T-cell (primary cell): ENCODE measurements at regions not wholly inside any gene's neighbourhood (a gene's known extent, or its start where the extent isn't known, plus 50 kb on each side); places are given as distances from the start of the nearest gene placed in this dataset.
A peak's percentile ranks its signal among the peaks of the same experiment; 100 is the strongest.

ENCODE experiments used
- ATAC-seq, 4 experiments: fragments of 200-7000 bp in 3 of 4; fragments of 150-1000 bp in 1 of 4; cut with Tn5 transposase; replicated peaks in 1 of 4; 1 replicate in 3 of 4; 2 replicates in 1 of 4; pipeline ENCODE4 v1.10.0; 2021; ENCODE audit warnings: moderate library complexity in 3 of 4, mild to moderate bottlenecking in 2 of 4, moderate number of reproducible peaks in 1 of 4
- CTCF ChIA-PET, 2 donors: fragments of 300-600 bp; sonication (Branson Sonifier 250); formaldehyde crosslinking; loops; one replicate each; lab custom pipeline; 2022; ENCODE audit warnings: antibody characterized with exemption in 2 of 2; lab: Charles Lee
- POLR2A ChIA-PET, 2 donors: fragments of 300-600 bp; sonication (Branson Sonifier 250); formaldehyde crosslinking; loops; one replicate each; lab custom pipeline; 2022; ENCODE audit warnings: antibody characterized with exemption in 2 of 2; lab: Charles Lee
- DNase-seq, 35 experiments: peaks; one replicate each; pipeline versions ENCODE4 v3.0.0 to v3.0.0-alpha.2; 2013 to 2023
- H3K27ac ChIP-seq: one replicate; pipeline ENCODE4 v1.5.1; 2013; ENCODE audit warnings: low read length
- H3K27me3 ChIP-seq, 2 experiments: replicated peaks in 1 of 2; 1 replicate in 1 of 2; 2 replicates in 1 of 2; pipeline versions ENCODE4 v1.6.1 to v1.7.0; 2013; ENCODE audit warnings: low read length in 1 of 2, mixed read lengths in 1 of 2; ENCODE audit not compliant: control insufficient read depth in 2 of 2, insufficient read depth in 2 of 2; ENCODE audit errors: extremely low read depth in 1 of 2
- H3K36me3 ChIP-seq, 2 donors: 1 replicate in 1 of 2; 2 replicates in 1 of 2; pipeline versions ENCODE4 v1.6.1 to v1.7.0; 2013; ENCODE audit warnings: low read length in 1 of 2; ENCODE audit not compliant: control insufficient read depth in 2 of 2, insufficient read depth in 1 of 2; ENCODE audit errors: extremely low read depth in 1 of 2
- H3K4me1 ChIP-seq, 2 experiments: 1 replicate in 1 of 2; 2 replicates in 1 of 2; pipeline versions ENCODE4 v1.6.1 to v1.7.0; 2013; ENCODE audit warnings: low read length in 2 of 2, mixed read lengths in 1 of 2; ENCODE audit not compliant: insufficient read depth in 2 of 2, control insufficient read depth in 1 of 2; ENCODE audit errors: extremely low read depth in 1 of 2
- H3K4me3 ChIP-seq, 2 donors: 1 replicate in 1 of 2; 2 replicates in 1 of 2; pipeline versions ENCODE4 v1.5.1 to v1.7.0; 2013; ENCODE audit warnings: mild to moderate bottlenecking in 2 of 2, low read length in 1 of 2, moderate library complexity in 1 of 2; ENCODE audit not compliant: control insufficient read depth in 1 of 2; ENCODE audit errors: extremely low read depth in 1 of 2
- H3K9me3 ChIP-seq: 2 replicates; pipeline ENCODE4 v1.7.0; 2013
- H3K27ac Mint-ChIP-seq, 2 donors: one replicate each; pipeline ENCODE4 v1.8.0; 2020 to 2021; ENCODE audit warnings: mild to moderate bottlenecking in 2 of 2, mixed read lengths in 2 of 2
- H3K27me3 Mint-ChIP-seq, 2 donors: one replicate each; pipeline ENCODE4 v1.8.0; 2021 to 2022; ENCODE audit warnings: mixed read lengths in 2 of 2
- H3K36me3 Mint-ChIP-seq: one replicate; pipeline ENCODE4 v1.8.0; 2021; ENCODE audit warnings: mixed read lengths
- H3K4me1 Mint-ChIP-seq, 3 donors: one replicate each; pipeline ENCODE4 v1.8.0; 2020 to 2022; ENCODE audit warnings: mixed read lengths in 3 of 3, mild to moderate bottlenecking in 1 of 3
- H3K4me3 Mint-ChIP-seq, 3 donors: one replicate each; pipeline ENCODE4 v1.8.0; 2020 to 2022; ENCODE audit warnings: mild to moderate bottlenecking in 3 of 3, mixed read lengths in 3 of 3, moderate library complexity in 3 of 3
- H3K9me3 Mint-ChIP-seq, 3 donors: one replicate each; pipeline ENCODE4 v1.8.0; 2020 to 2022; ENCODE audit warnings: mixed read lengths in 3 of 3
- WGBS: methylation state at CpG from one replicate; pipeline ENCODE4 v1.1.5; 2013; ENCODE audit warnings: missing lambda C conversion rate; ENCODE audit not compliant: insufficient coverage; 5-methylcytosine and 5-hydroxymethylcytosine counted together

DNA sequence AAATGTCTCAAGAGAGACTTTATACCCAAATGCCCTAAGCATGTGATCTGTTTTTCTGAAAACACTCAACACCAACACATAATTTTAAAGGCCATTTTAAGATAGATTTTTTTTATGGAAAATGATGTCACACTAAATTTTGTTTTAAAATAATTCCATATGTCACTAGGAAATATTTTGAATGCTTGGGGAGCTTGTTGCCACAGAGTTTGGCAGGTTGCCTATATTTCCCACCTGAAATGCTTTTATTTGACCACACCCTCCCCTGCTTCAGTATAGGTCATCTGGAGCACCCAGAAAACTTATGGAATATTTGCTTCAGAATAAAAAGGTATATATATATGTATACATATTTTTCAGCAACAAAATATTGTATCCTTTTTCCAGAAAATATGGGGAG lies 180.0 kb upstream of the ANK3 start:
- CTCF ChIA-PET, result no interaction called here
- no peak overlapping the region for H3K4me3 Mint-ChIP-seq

DNA sequence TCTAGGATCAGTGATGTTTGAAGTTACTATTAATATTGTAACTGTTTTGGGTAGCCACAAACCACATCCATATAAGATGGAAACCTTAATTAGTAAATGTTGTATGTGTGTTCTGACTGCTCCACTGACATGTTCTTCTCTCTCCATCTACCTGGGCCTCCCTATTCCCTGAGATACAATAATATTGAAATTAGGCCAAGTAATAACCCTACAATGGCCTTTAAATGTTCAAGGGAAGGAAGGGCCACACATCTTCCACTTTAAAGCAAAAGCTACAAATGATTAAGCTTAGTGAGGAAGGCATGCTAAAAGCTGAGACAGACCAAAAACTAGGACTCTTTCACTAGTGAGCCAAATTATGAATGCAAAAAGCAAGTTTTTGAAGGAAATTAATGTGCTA lies 176.4 kb upstream of the ANK3 start:
- Histone ChIP-seq H3K4me1 (no peaks in the 10 kb centered on the region), H3K27me3 (no peaks in the 10 kb centered on the region), H3K9me3 (no peaks in the 10 kb centered on the region), H3K27ac (no peak overlapping the region), H3K4me3 (no peak overlapping the region), H3K36me3 (no peaks in the 10 kb centered on the region)
- Mint-ChIP-seq H3K36me3 (peaks cover 22% of the 10 kb centered on the region), H3K27ac (no peak overlapping the region), H3K4me1 (peaks cover 18 to 30% (median 26%) of the 10 kb centered on the region in 3 donors), H3K4me3 (no peak overlapping the region), H3K9me3 (peaks cover 8 to 11% (median 8%) of the 10 kb centered on the region in 3 donors), H3K27me3 (no peaks in the 10 kb centered on the region)
- POLR2A ChIA-PET, result interaction anchor here in 1 of 2 donors (0.6 kb wide), 1 partner anchor 1135 kb away, joined by 3 read pairs; no protein-coding TSS in a partner anchor
- no peak for ATAC-seq
- no peak for DNase-seq
- CTCF ChIA-PET, result no interaction called here

More for the DNA sequence above, 180.0 kb upstream of the ANK3 start:
- H3K4me1 Mint-ChIP-seq, result peaks cover 42 to 48% (median 47%) of the 10 kb centered on the region in 3 donors
- no peaks in the 10 kb centered on the region for H3K9me3 ChIP-seq
- H3K27ac Mint-ChIP-seq, result no peak overlapping the region
- H3K4me3 ChIP-seq, result no peak overlapping the region
- H3K36me3 Mint-ChIP-seq, result peaks cover 22% of the 10 kb centered on the region
- POLR2A ChIA-PET, result no interaction called here
- DNase-seq (no peak), ATAC-seq (no peak)
- no peaks in the 10 kb centered on the region for H3K27me3 ChIP-seq
- no peak overlapping the region for H3K27ac ChIP-seq
- H3K4me1 ChIP-seq, result peaks cover 0 to 2% of the 10 kb centered on the region in 2 experiments
- H3K27me3 Mint-ChIP-seq, result peaks cover 0 to 1% of the 10 kb centered on the region in 2 donors
- peaks cover 8 to 11% (median 8%) of the 10 kb centered on the region in 3 donors for H3K9me3 Mint-ChIP-seq
- no peaks in the 10 kb centered on the region for H3K36me3 ChIP-seq

DNA sequence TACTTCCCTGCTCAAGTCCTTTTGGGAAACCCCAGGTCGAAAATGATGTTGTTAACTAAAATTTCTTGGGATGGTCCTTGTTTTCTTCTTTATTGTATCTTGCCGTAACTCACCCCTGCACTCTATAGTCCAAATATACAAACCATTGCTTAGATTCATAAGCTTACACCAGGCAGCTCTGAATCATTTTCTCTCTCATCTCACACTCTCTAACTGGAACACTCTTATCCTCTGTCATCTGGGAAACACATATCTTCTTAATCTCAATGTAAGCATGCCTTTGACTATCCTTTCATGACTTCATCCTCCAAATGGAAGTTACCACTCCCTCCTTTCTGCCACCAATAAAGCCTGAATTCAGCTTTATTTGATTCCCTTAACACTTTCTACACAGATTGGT lies 175.8 kb upstream of the ANK3 start:
- Histone ChIP-seq H3K9me3 (no peaks in the 10 kb centered on the region), H3K36me3 (no peaks in the 10 kb centered on the region), H3K4me3 (no peak overlapping the region), H3K4me1 (no peaks in the 10 kb centered on the region), H3K27ac (no peak overlapping the region), H3K27me3 (no peaks in the 10 kb centered on the region)
- H3K4me1 Mint-ChIP-seq, result peaks cover 16 to 29% (median 23%) of the 10 kb centered on the region in 3 donors
- POLR2A ChIA-PET, result no interaction called here
- CTCF ChIA-PET, result no interaction called here
- H3K27me3 Mint-ChIP-seq, result no peaks in the 10 kb centered on the region
- no peak for ATAC-seq
- H3K9me3 Mint-ChIP-seq, result peaks cover 8 to 11% (median 8%) of the 10 kb centered on the region in 3 donors
- DNase-seq, result no peak
- H3K27ac Mint-ChIP-seq, result no peak overlapping the region
- 100% methylated on average over 1 of the region's 2 CpGs for WGBS
- H3K4me3 Mint-ChIP-seq, result no peak overlapping the region
- H3K36me3 Mint-ChIP-seq, result peaks cover 21% of the 10 kb centered on the region

DNA sequence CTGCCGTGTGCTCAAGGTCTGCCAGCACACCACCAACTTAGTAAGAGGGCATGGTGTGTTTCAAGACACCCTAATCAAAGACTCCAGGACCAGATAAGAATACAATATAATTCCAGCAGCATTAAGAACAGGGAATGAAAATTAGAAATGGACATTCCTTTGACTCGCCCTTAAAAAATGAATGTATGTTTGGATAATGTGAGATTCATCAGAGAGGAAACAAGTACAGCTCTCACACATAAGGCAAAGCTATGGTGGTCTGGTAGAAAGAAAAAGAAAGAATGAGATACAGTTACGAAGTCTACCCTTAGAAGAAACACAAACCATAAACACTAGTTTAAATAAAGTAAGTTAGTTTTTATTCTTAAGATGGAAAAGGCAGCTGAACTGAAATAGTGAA lies 174.8 kb upstream of the ANK3 start:
- no peak overlapping the region for H3K4me3 Mint-ChIP-seq
- H3K27me3 ChIP-seq, result no peaks in the 10 kb centered on the region
- H3K4me1 Mint-ChIP-seq, result peaks cover 14 to 27% (median 21%) of the 10 kb centered on the region in 3 donors
- ATAC-seq (no peak), DNase-seq (no peak)
- CTCF ChIA-PET, result no interaction called here
- no peaks in the 10 kb centered on the region for H3K36me3 ChIP-seq
- H3K4me1 ChIP-seq, result no peaks in the 10 kb centered on the region
- POLR2A ChIA-PET, result no interaction called here
- no peaks in the 10 kb centered on the region for H3K9me3 ChIP-seq
- no peaks in the 10 kb centered on the region for H3K27me3 Mint-ChIP-seq
- no peak overlapping the region for H3K27ac Mint-ChIP-seq
- no peak overlapping the region for H3K27ac ChIP-seq
- peaks cover 2 to 11% (median 8%) of the 10 kb centered on the region in 3 donors for H3K9me3 Mint-ChIP-seq
- H3K4me3 ChIP-seq, result no peak overlapping the region
- peaks cover 16% of the 10 kb centered on the region for H3K36me3 Mint-ChIP-seq
- no CpG with 5 or more reads among the region's 3 CpGs for WGBS

DNA sequence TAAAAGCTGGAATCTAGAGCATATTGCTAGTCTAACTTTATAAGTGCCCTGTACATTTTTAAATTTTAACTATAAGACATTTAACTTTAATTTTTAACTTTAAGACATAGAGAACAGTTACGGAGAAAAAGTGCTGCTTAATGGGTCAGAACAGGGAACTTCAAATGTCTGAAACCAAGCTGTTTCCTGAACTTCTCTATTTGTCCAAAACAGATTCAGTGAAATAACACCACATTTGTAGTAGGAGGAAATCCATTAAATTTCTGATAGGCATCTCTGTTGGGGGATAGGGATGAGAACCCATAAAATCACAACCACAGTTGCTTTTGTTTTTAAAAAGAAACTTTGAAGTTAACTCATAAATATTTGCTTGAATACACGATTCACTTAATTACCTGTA lies 170.8 kb upstream of the ANK3 start:
- H3K27ac ChIP-seq, result no peak overlapping the region
- H3K4me3 Mint-ChIP-seq, result no peak overlapping the region
- CTCF ChIA-PET, result no interaction called here
- no peaks in the 10 kb centered on the region for H3K27me3 ChIP-seq
- H3K4me1 Mint-ChIP-seq, result peaks cover 3 to 15% (median 8%) of the 10 kb centered on the region in 3 donors
- ATAC-seq (no peak), DNase-seq (no peak)
- H3K4me1 ChIP-seq, result no peaks in the 10 kb centered on the region
- H3K4me3 ChIP-seq, result no peak overlapping the region
- H3K9me3 Mint-ChIP-seq, result no peaks in the 10 kb centered on the region
- no peaks in the 10 kb centered on the region for H3K36me3 ChIP-seq
- no peaks in the 10 kb centered on the region for H3K27me3 Mint-ChIP-seq
- peaks cover 5% of the 10 kb centered on the region for H3K36me3 Mint-ChIP-seq
- WGBS, result no CpG with 5 or more reads among the region's 2 CpGs
- no peaks in the 10 kb centered on the region for H3K9me3 ChIP-seq
- H3K27ac Mint-ChIP-seq, result no peak overlapping the region
- POLR2A ChIA-PET, result no interaction called here

DNA sequence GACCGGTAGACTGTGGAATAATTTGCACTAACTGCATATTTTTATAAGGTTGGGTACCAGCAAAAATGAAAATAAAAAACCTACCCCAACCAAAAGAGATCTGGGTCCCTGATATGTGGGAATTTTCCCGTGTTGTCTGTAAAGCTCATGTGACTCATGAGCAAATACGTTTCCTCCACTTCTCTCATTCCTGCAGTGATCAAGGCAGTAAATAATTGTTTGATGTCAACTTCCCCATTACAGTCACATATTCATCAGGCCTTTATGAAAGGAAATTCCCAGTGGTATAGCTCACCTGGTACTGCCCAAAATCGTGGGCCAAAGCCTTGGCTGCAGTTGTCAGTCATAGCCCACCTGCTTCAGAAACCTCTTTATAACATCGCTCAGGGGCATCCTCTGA lies 166.0 kb upstream of the ANK3 start:
- Histone ChIP-seq H3K9me3 (no peaks in the 10 kb centered on the region), H3K27ac (no peak overlapping the region), H3K4me3 (no peak overlapping the region), H3K27me3 (no peaks in the 10 kb centered on the region), H3K36me3 (no peaks in the 10 kb centered on the region), H3K4me1 (no peaks in the 10 kb centered on the region)
- Mint-ChIP-seq H3K27ac (no peak overlapping the region), H3K4me1 (peaks cover 0 to 6% (median 0%) of the 10 kb centered on the region in 3 donors), H3K9me3 (peaks cover 0 to 5% (median 0%) of the 10 kb centered on the region in 3 donors), H3K27me3 (no peaks in the 10 kb centered on the region), H3K36me3 (peaks cover 15% of the 10 kb centered on the region), H3K4me3 (no peak overlapping the region)
- ATAC-seq (no peak), DNase-seq (no peak)
- POLR2A ChIA-PET, result no interaction called here
- 0% methylated on average over 1 of the region's 5 CpGs for WGBS
- CTCF ChIA-PET, result interaction anchor here in 1 of 2 donors (0.6 kb wide), 1 partner anchor 394 kb away, joined by 5 read pairs; no protein-coding TSS in a partner anchor

DNA sequence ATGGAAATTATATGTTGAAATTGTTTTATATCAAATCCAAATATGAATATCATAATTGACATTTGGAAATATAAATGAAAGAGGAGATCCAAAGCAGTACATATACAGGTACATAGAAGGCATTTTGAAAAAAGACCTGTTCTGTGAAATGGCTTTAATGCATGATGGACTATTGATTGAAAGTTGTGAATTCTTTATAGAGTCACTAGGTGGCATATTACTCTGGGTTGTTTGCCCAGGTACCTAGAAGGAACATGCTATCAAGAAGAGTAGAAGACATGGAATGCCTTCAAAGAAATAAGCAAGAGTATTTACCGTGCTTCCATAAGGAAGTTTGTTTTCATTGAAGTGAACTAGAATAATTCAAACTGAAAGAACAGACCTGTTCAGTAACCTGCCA lies 160.0 kb upstream of the ANK3 start:
- ATAC-seq (no peak), DNase-seq (peak in 1 of 35 experiments; percentile 28)
- Mint-ChIP-seq H3K4me3 (no peak overlapping the region), H3K36me3 (peaks cover 8% of the 10 kb centered on the region), H3K27ac (no peak overlapping the region), H3K4me1 (peaks cover 0 to 2% (median 1%) of the 10 kb centered on the region in 3 donors), H3K9me3 (peaks cover 0 to 5% (median 0%) of the 10 kb centered on the region in 3 donors), H3K27me3 (no peaks in the 10 kb centered on the region)
- no CpG with 5 or more reads among the region's 1 CpG for WGBS
- H3K27ac ChIP-seq, result no peak overlapping the region
- no peaks in the 10 kb centered on the region for H3K36me3 ChIP-seq
- ChIA-PET POLR2A (interaction anchor here in 1 of 2 donors (0.6 to 0.7 kb wide), 2 partner anchors 17 to 28 kb away, joined by 3 to 4 read pairs; no protein-coding TSS in a partner anchor), CTCF (interaction anchor here in 1 of 2 donors (0.7 to 1.7 kb wide), 2 partner anchors 219 to 238 kb away, joined by 3 to 5 read pairs; no protein-coding TSS in a partner anchor)
- H3K4me3 ChIP-seq, result no peak overlapping the region
- H3K27me3 ChIP-seq, result no peaks in the 10 kb centered on the region
- H3K9me3 ChIP-seq, result no peaks in the 10 kb centered on the region
- H3K4me1 ChIP-seq, result no peaks in the 10 kb centered on the region
